Transverse colon (tissue), 4 donors: ENCODE measurements at regions not wholly inside any gene's neighbourhood (a gene's known extent, or its start where the extent isn't known, plus 50 kb on each side); places are given as distances from the start of the nearest gene placed in this dataset.

ENCODE experiments used
- EP300 ChIP-seq: sonication (generic); formaldehyde crosslinking; IDR thresholded peaks from one replicate; pipeline ENCODE4 v1.6.1; 2017; ENCODE audit warnings: antibody characterized with exemption, low read depth
- POLR2A ChIP-seq: fragments of 450-650 bp; IDR thresholded peaks from one replicate; pipeline ENCODE4 v1.6.1; 2016; ENCODE audit warnings: antibody characterized with exemption, mild to moderate bottlenecking, moderate library complexity
- POLR2AphosphoS5 ChIP-seq, 3 donors: sonication (generic); formaldehyde crosslinking; IDR thresholded peaks; one replicate each; pipeline ENCODE4 v1.6.1; 2016; ENCODE audit warnings: antibody characterized with exemption in 3 of 3
- TF ChIP-seq, protein P1 (sequence below), 5 experiments: fragments of 200-600 bp in 3 of 5; fragments of 450-650 bp in 2 of 5; sonication (generic) in 3 of 5; IDR thresholded peaks; 1 replicate in 2 of 5; 2 replicates in 3 of 5; pipeline ENCODE4 v1.5.1; 2016 to 2017; ENCODE audit warnings: antibody characterized with exemption in 5 of 5, inconsistent platforms in 3 of 5, mild to moderate bottlenecking in 2 of 5, moderate library complexity in 1 of 5

GRCh38 chr5:143720689-143721088 lies 91.3 kb upstream of the HMHB1 start:
- no peak for TF ChIP-seq POLR2AphosphoS5 (IDR thresholded peaks at IDR 0.05)
- no peak for TF ChIP-seq POLR2A
- TF ChIP-seq, protein P1, sequence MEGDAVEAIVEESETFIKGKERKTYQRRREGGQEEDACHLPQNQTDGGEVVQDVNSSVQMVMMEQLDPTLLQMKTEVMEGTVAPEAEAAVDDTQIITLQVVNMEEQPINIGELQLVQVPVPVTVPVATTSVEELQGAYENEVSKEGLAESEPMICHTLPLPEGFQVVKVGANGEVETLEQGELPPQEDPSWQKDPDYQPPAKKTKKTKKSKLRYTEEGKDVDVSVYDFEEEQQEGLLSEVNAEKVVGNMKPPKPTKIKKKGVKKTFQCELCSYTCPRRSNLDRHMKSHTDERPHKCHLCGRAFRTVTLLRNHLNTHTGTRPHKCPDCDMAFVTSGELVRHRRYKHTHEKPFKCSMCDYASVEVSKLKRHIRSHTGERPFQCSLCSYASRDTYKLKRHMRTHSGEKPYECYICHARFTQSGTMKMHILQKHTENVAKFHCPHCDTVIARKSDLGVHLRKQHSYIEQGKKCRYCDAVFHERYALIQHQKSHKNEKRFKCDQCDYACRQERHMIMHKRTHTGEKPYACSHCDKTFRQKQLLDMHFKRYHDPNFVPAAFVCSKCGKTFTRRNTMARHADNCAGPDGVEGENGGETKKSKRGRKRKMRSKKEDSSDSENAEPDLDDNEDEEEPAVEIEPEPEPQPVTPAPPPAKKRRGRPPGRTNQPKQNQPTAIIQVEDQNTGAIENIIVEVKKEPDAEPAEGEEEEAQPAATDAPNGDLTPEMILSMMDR (IDR thresholded peaks at IDR 0.05), result no peak
- no peak for TF ChIP-seq EP300
